Lung (tissue), 11 donors: ENCODE measurements at regions not wholly inside any gene's neighbourhood (a gene's known extent, or its start where the extent isn't known, plus 50 kb on each side); places are given as distances from the start of the nearest gene placed in this dataset.

Experiments used
- ATAC-seq: fragments of 200-7000 bp; cut with Tn5 transposase; one replicate; pipeline ENCODE4 v1.9.1; 2020; ENCODE audit warnings: moderate number of reproducible peaks; ENCODE audit not compliant: insufficient read depth, low FRiP score
- DNase-seq, 3 donors: peaks; one replicate each; pipeline ENCODE4 v3.0.0-alpha.2; 2013 to 2017
- H3K27ac ChIP-seq, 2 donors: one replicate each; pipeline ENCODE4 v1.5.1; 2013; ENCODE audit warnings: mild to moderate bottlenecking in 2 of 2, moderate library complexity in 2 of 2, control low read depth in 1 of 2, inconsistent platforms in 1 of 2, low read depth in 1 of 2, low read length in 1 of 2
- H3K27me3 ChIP-seq, 3 donors: one replicate each; pipeline ENCODE4 v1.5.1; 2013; ENCODE audit warnings: low read length in 2 of 3; ENCODE audit not compliant: control insufficient read depth in 3 of 3, insufficient read depth in 3 of 3
- H3K36me3 ChIP-seq, 4 donors: one replicate each; pipeline ENCODE4 v1.5.1; 2013; ENCODE audit warnings: low read length in 4 of 4, mild to moderate bottlenecking in 1 of 4, moderate library complexity in 1 of 4; ENCODE audit not compliant: control insufficient read depth in 4 of 4, insufficient read depth in 4 of 4
- H3K4me1 ChIP-seq, 5 donors: one replicate each; pipeline ENCODE4 v1.5.1; 2013; ENCODE audit warnings: low read length in 5 of 5, mild to moderate bottlenecking in 2 of 5, moderate library complexity in 1 of 5; ENCODE audit not compliant: control insufficient read depth in 5 of 5, insufficient read depth in 5 of 5
- H3K4me3 ChIP-seq: one replicate; pipeline ENCODE4 v1.5.1; 2013; ENCODE audit warnings: mild to moderate bottlenecking, control low read depth, moderate library complexity
- H3K9ac ChIP-seq, 2 donors: one replicate each; pipeline ENCODE4 v1.5.1; 2013; ENCODE audit warnings: low read length in 2 of 2, control low read depth in 1 of 2; ENCODE audit not compliant: insufficient read depth in 1 of 2
- H3K9me3 ChIP-seq, 4 donors: one replicate each; pipeline ENCODE4 v1.5.1; 2013; ENCODE audit warnings: low read length in 3 of 4, mild to moderate bottlenecking in 1 of 4, moderate library complexity in 1 of 4; ENCODE audit not compliant: control insufficient read depth in 4 of 4, insufficient read depth in 3 of 4
- WGBS, 2 donors: extraction: QIAGEN DNeasy Blood & Tissue Kit; methylation state at CpG; one replicate each; pipeline ENCODE4 v1.1.7; 2013; 5-methylcytosine and 5-hydroxymethylcytosine counted together
- TF ChIP-seq, protein P1 (sequence below): IDR thresholded peaks from 2 replicates; pipeline ENCODE4 v1.5.1; 2012; ENCODE audit warnings: mild to moderate bottlenecking; ENCODE audit errors: control extremely low read depth, extremely low read depth
- donor health status: control.
- donor health status: control.
- donor health status: Bipolar disorder and iron deficiency.
- donor health status: healthy.
- donor health status: DM: yes; HTN: yes; CAD: no.

DNA sequence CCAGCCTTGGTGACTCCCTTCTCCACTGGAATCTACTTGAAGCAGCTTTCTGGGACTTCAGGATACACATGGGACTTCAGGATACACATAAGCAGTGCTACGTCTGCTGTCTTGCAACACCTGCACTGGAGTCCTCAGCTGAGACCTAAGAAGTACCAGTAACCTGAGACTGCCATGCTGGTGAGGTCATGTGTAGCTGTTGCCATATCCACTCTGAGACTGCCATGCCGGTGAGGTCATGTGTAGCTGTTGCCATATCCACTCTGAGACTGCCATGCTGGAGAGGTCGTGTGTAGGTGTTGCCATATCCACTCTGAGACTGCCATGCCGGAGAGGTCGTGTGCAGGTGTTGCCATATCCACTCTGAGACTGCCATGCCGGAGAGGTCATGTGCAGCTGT, 937.9 kb downstream of the EFNB2 start:
- no peaks in the 10 kb centered on the region for H3K4me1 ChIP-seq
- no peaks in the 10 kb centered on the region for H3K27me3 ChIP-seq
- no peaks in the 10 kb centered on the region for H3K9me3 ChIP-seq
- DNase-seq (no peak), ATAC-seq (no peak)
- H3K4me3 ChIP-seq, result no peak overlapping the region
- 90 to 92% methylated on average over 6 of the region's 6 CpGs for WGBS, 2 donors
- H3K27ac ChIP-seq, result no peak overlapping the region
- no peak overlapping the region for H3K9ac ChIP-seq
- TF ChIP-seq, protein P1, sequence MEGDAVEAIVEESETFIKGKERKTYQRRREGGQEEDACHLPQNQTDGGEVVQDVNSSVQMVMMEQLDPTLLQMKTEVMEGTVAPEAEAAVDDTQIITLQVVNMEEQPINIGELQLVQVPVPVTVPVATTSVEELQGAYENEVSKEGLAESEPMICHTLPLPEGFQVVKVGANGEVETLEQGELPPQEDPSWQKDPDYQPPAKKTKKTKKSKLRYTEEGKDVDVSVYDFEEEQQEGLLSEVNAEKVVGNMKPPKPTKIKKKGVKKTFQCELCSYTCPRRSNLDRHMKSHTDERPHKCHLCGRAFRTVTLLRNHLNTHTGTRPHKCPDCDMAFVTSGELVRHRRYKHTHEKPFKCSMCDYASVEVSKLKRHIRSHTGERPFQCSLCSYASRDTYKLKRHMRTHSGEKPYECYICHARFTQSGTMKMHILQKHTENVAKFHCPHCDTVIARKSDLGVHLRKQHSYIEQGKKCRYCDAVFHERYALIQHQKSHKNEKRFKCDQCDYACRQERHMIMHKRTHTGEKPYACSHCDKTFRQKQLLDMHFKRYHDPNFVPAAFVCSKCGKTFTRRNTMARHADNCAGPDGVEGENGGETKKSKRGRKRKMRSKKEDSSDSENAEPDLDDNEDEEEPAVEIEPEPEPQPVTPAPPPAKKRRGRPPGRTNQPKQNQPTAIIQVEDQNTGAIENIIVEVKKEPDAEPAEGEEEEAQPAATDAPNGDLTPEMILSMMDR, result no peak
- no peaks in the 10 kb centered on the region for H3K36me3 ChIP-seq

DNA sequence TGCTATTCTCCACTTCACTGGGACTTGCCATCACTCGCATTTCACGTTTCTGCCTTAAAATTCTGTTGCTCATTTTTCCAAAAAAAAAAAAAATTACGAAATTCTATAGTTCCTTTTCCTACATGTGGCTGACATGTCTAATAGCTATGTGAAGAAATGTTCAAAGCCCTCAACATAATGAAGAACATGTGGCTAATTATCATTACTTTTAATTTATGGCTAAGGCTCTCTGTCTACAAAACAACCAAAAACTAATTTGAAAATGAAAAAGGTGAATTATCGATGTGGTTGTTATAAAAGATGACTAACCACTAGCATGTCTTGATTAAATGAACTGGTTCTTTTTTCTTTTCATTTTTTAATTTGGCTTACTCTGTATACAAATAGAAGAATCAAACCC, 940.0 kb downstream of the EFNB2 start:
- Histone ChIP-seq H3K9ac (no peak overlapping the region), H3K27ac (no peak overlapping the region), H3K27me3 (no peaks in the 10 kb centered on the region), H3K4me3 (no peak overlapping the region), H3K4me1 (no peaks in the 10 kb centered on the region), H3K36me3 (no peaks in the 10 kb centered on the region), H3K9me3 (peaks cover 0 to 2% (median 0%) of the 10 kb centered on the region in 4 donors)
- ATAC-seq (no peak), DNase-seq (no peak)
- 87 to 91% methylated on average over 4 of the region's 4 CpGs for WGBS, 2 donors
- TF ChIP-seq, protein P1, result no peak

DNA sequence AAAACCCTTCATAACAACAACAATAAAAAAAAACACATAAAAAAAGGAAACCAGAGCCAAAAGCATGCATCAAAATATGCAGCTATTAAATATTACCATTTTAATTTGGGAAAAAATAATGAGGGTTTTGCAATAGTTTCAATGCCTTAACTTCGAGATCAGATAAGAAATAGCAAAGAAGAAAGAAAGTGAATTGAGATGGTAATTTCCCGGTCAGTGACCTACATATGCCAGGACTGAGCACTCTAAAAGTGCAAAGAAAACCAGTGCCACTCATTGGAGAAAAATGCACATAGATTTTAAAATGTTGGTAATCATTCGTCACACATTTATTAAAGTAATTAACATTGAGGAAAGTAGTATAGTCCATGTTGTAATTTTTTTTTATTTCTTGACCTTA, 944.2 kb downstream of the EFNB2 start:
- TF ChIP-seq, protein P1, result no peak
- no peak for ATAC-seq
- no peak overlapping the region for H3K9ac ChIP-seq
- DNase-seq, result no peak
- H3K27me3 ChIP-seq, result no peaks in the 10 kb centered on the region
- H3K4me1 ChIP-seq, result no peaks in the 10 kb centered on the region
- WGBS, 2 donors, result 63 to 83% methylated on average over 3 of the region's 3 CpGs
- no peak overlapping the region for H3K4me3 ChIP-seq
- H3K27ac ChIP-seq, result no peak overlapping the region
- H3K9me3 ChIP-seq, result peaks cover 0 to 2% (median 0%) of the 10 kb centered on the region in 4 donors
- no peaks in the 10 kb centered on the region for H3K36me3 ChIP-seq

DNA sequence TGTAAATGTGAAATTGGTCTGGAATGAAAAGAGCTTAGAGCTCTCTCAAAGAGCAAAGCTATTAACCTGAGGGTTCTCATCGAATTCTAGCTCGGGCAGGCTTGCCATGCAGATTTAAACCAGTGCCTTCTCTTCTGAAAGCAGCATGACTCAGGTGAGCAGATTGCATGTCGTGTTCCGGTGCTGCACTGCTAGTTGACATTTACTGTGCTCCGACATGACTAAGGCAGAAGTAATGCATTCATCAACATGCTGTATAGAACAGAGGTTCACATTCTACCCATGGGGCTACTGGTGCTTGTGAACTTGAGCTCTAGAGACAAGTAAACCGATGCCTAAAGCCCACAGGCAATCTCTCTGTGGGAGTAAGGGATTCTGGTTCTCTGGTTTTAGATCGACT, 947.7 kb downstream of the EFNB2 start:
- H3K4me1 ChIP-seq, result no peaks in the 10 kb centered on the region
- H3K4me3 ChIP-seq, result no peak overlapping the region
- DNase-seq, result no peak
- H3K36me3 ChIP-seq, result no peaks in the 10 kb centered on the region
- ATAC-seq, result no peak
- H3K27ac ChIP-seq, result no peak overlapping the region
- WGBS, 2 donors, result 87 to 95% methylated on average over 7 of the region's 7 CpGs
- TF ChIP-seq, protein P1, result no peak
- no peaks in the 10 kb centered on the region for H3K27me3 ChIP-seq
- H3K9me3 ChIP-seq, result peaks cover 0 to 2% (median 0%) of the 10 kb centered on the region in 4 donors
- no peak overlapping the region for H3K9ac ChIP-seq
